ENCODE measurements at regions not wholly inside any gene's neighbourhood (a gene's known extent, or its start where the extent isn't known, plus 50 kb on each side); places are given as distances from the start of the nearest gene placed in this dataset.

DNA sequence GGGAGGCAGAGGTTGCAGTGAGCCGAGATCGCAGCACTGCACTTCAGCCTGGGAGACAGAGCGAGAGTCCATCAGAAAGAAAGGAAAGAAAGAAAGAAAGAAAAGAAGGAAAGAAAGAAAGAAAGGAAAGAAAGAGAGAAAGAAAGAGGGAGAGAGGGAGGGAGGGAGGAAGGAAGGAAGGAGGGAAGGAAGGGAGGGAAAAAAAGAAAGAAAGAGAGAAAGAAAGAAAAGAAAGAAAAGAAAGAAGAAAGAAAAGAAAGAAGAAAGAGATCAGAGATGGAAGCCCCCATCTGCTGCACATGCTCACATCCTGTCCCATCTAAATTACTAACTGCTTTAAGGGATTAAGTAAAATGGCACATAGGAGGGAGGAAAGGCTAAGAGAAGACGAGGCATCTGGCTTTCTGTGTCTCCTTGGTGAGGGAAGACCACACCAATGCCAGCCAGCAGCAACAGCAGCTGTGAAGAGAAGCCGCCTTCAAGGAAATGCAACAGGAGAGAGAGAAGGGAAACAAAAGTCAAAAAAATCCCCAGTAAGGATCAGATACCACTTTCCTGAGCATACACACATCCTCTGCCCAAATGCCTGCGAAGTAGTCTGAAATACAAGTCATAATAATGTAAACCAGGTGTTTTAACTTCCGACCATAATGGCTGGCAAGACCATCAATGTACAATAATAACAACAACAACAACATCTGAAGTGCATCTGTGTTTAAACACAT is 300.2 kb upstream of the JARID2 start:
- Histone ChIP-seq H3K27ac (ENCODE audit: low read length) (no peak overlapping the region), H3K27me3 (replicated peaks; ENCODE audit: insufficient read depth, low read length) (no peaks in the 10 kb centered on the region), H3K36me3 (replicated peaks; ENCODE audit: insufficient read depth, low read length) (no peaks in the 10 kb centered on the region), H3K4me1 (ENCODE audit: low read length) (no peaks in the 10 kb centered on the region), H2AFZ (ENCODE audit: low read length) (no peak overlapping the region), H3K9me3 (replicated peaks; ENCODE audit: insufficient read depth, low read length) (no peaks in the 10 kb centered on the region), H3F3A (ENCODE audit: insufficient read depth, low read length) (no peaks in the 10 kb centered on the region), H3K79me2 (ENCODE audit: low read length) (no peaks in the 10 kb centered on the region), H4K20me1 (ENCODE audit: insufficient read depth, low read length) (no peaks in the 10 kb centered on the region), H3K9ac (ENCODE audit: low read length) (no peak overlapping the region), H3K4me3 (ENCODE audit: low read length) (no peak overlapping the region), H3K9me2 (replicated peaks; ENCODE audit: insufficient read depth, low read length) (no peaks in the 10 kb centered on the region), H3K4me2 (ENCODE audit: low read depth, low read length) (no peak overlapping the region)
- DNase-seq = no peak
- TF ChIP-seq EZH2 (optimal IDR thresholded peaks at IDR 0.05; ENCODE audit: low read depth, low read length) = no peak
- TF ChIP-seq, protein P1, sequence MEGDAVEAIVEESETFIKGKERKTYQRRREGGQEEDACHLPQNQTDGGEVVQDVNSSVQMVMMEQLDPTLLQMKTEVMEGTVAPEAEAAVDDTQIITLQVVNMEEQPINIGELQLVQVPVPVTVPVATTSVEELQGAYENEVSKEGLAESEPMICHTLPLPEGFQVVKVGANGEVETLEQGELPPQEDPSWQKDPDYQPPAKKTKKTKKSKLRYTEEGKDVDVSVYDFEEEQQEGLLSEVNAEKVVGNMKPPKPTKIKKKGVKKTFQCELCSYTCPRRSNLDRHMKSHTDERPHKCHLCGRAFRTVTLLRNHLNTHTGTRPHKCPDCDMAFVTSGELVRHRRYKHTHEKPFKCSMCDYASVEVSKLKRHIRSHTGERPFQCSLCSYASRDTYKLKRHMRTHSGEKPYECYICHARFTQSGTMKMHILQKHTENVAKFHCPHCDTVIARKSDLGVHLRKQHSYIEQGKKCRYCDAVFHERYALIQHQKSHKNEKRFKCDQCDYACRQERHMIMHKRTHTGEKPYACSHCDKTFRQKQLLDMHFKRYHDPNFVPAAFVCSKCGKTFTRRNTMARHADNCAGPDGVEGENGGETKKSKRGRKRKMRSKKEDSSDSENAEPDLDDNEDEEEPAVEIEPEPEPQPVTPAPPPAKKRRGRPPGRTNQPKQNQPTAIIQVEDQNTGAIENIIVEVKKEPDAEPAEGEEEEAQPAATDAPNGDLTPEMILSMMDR (IDR thresholded peaks at IDR 0.05; ENCODE audit: low read length) = no peak
- TF ChIP-seq EZH2phosphoT487 (IDR thresholded peaks at IDR 0.05; ENCODE audit: low read length) = no peak

DNA sequence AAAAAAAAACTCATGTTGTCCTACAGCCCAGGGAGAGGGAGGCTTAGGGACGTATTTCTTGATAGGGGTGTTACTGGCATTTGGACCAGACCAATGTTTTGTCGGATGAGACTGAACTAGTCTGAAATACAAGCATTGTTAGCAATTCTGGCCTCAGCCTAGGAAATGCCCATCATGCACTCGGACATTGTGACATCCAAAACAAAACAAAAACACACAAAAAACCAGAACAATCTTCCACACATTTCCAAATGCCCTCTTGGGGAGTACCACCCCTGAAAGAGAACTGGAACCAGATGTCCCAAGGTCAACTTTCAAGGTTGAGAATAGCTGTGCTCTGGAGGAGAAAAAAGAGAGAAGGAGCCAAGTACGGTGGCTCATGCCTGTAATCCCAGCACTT is 299.1 kb upstream of the JARID2 start:
- Histone ChIP-seq H3K9me3 (replicated peaks; ENCODE audit: insufficient read depth, low read length) (no peaks in the 10 kb centered on the region), H3K27ac (ENCODE audit: low read length) (no peak overlapping the region), H3K4me3 (ENCODE audit: low read length) (no peak overlapping the region), H3K4me2 (ENCODE audit: low read depth, low read length) (no peak overlapping the region), H3K9ac (ENCODE audit: low read length) (no peak overlapping the region), H3K36me3 (replicated peaks; ENCODE audit: insufficient read depth, low read length) (no peaks in the 10 kb centered on the region), H3K9me2 (replicated peaks; ENCODE audit: insufficient read depth, low read length) (no peaks in the 10 kb centered on the region), H3K79me2 (ENCODE audit: low read length) (no peaks in the 10 kb centered on the region), H2AFZ (ENCODE audit: low read length) (no peak overlapping the region), H3K4me1 (ENCODE audit: low read length) (no peaks in the 10 kb centered on the region), H3F3A (ENCODE audit: insufficient read depth, low read length) (no peaks in the 10 kb centered on the region), H3K27me3 (replicated peaks; ENCODE audit: insufficient read depth, low read length) (no peaks in the 10 kb centered on the region), H4K20me1 (ENCODE audit: insufficient read depth, low read length) (no peaks in the 10 kb centered on the region)
- TF ChIP-seq EZH2 (optimal IDR thresholded peaks at IDR 0.05; ENCODE audit: low read depth, low read length) (no peak), EZH2phosphoT487 (IDR thresholded peaks at IDR 0.05; ENCODE audit: low read length) (no peak)
- TF ChIP-seq, protein P1 (IDR thresholded peaks at IDR 0.05; ENCODE audit: low read length) = no peak
- DNase-seq = no peak

DNA sequence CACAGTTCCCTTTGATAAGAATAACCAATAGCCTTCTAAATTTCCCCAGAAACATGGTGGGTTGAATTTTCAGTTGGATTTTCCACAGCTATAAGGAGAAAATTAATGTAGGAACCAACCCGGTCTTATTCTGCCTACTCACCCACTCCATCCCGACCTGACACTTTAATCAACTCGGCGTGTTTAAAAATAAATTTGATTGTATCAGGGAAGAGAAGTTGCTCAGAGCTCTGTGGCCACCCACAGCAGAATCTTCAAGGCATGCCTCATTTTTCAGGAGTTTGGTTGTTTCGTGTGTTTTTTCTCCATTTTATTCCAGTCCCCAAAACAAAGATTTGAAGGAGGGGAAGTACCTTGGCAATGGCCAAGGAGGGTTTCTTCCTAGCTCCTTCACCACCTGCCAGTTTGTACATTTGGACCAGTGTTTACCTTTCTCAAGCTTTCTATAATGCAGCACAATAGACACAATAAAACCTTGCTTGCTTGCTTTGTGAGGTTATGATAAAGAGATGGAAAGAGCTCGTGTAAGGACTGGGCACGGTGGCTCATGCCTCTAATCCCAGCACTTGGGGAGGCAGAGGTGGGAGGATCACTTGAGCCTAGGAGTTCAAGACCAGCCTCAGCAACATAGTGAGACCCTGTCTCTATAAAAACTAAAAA is 297.2 kb upstream of the JARID2 start:
- Histone ChIP-seq H3K9ac (ENCODE audit: low read length) (no peak overlapping the region), H2AFZ (ENCODE audit: low read length) (no peak overlapping the region), H3K27ac (ENCODE audit: low read length) (no peak overlapping the region), H3F3A (ENCODE audit: insufficient read depth, low read length) (no peaks in the 10 kb centered on the region), H3K9me2 (replicated peaks; ENCODE audit: insufficient read depth, low read length) (no peaks in the 10 kb centered on the region), H3K9me3 (replicated peaks; ENCODE audit: insufficient read depth, low read length) (no peaks in the 10 kb centered on the region), H3K4me1 (ENCODE audit: low read length) (no peaks in the 10 kb centered on the region), H3K27me3 (replicated peaks; ENCODE audit: insufficient read depth, low read length) (no peaks in the 10 kb centered on the region), H3K79me2 (ENCODE audit: low read length) (no peaks in the 10 kb centered on the region), H4K20me1 (ENCODE audit: insufficient read depth, low read length) (no peaks in the 10 kb centered on the region), H3K4me2 (ENCODE audit: low read depth, low read length) (no peak overlapping the region), H3K4me3 (ENCODE audit: low read length) (no peak overlapping the region), H3K36me3 (replicated peaks; ENCODE audit: insufficient read depth, low read length) (no peaks in the 10 kb centered on the region)
- no peak for TF ChIP-seq EZH2phosphoT487 (IDR thresholded peaks at IDR 0.05; ENCODE audit: low read length)
- no peak for TF ChIP-seq EZH2 (optimal IDR thresholded peaks at IDR 0.05; ENCODE audit: low read depth, low read length)
- TF ChIP-seq, protein P1 (IDR thresholded peaks at IDR 0.05; ENCODE audit: low read length) = no peak
- DNase-seq = no peak

Measured in MM.1S (cell line).